HepG2 (cell line): ENCODE measurements at regions not wholly inside any gene's neighbourhood (a gene's known extent, or its start where the extent isn't known, plus 50 kb on each side); places are given as distances from the start of the nearest gene placed in this dataset.
"Not testable (repeated sequence)": the region's sequence is repeated elsewhere in the genome, so short reads cannot be mapped to it uniquely, and the experiment has no call there.

Experiments
- ATAC-seq: fragments of 200-7000 bp; cut with Tn5 transposase; 3 replicates; pipeline ENCODE4 v1.9.1; 2020; ENCODE audit warnings: mild to moderate bottlenecking, moderate library complexity
- BruUV-seq: library from RNA; stranded (reverse); fragments of 400-500 nt; replicated peaks from 2 replicates; lab custom pipeline; 2021; lab: Mats Ljungman, UMichigan
- CTCF ChIA-PET: fragments of 300-600 bp; formaldehyde crosslinking; extraction: SDS; loops from one replicate; lab custom pipeline; 2021; ENCODE audit warnings: low total read pairs, inconsistent platforms, low intra/inter-chr PET ratio; lab: Yijun Ruan, JAX
- POLR2A ChIA-PET: fragments of 350-600 bp; sonication (Branson Sonifier 250); formaldehyde crosslinking; loops from one replicate; lab custom pipeline; 2020; ENCODE audit warnings: antibody characterized with exemption, inconsistent platforms; lab: Yijun Ruan, JAX
- DNase-seq: peaks from one replicate; pipeline ENCODE4 v3.0.0-alpha.2; 2015; ENCODE audit warnings: low spot score
- FAIRE-seq: peaks from 3 replicates; lab custom pipeline; 2011; peaks lifted over from hg19 to GRCh38; lab: Jason Lieb, UNC
- H2AFZ ChIP-seq: one replicate; pipeline ENCODE4 v1.6.1; 2011; ENCODE audit warnings: low read length, inconsistent platforms
- H3K27ac ChIP-seq: fragments of 300-600 bp; 3 replicates; pipeline ENCODE4 v1.8.0; 2011; ENCODE audit warnings: mixed run types, mild to moderate bottlenecking, mixed read lengths, low read length, inconsistent platforms; ENCODE audit not compliant: insufficient read depth; ENCODE audit errors: extremely low read length
- H3K27me3 ChIP-seq, 2 experiments: fragments of 200-600 bp in 1 of 2; 2 replicates in 1 of 2; 3 replicates in 1 of 2; pipeline versions ENCODE4 v1.6.0 to v1.8.0; 2011; ENCODE audit warnings: low read length in 2 of 2, mild to moderate bottlenecking in 2 of 2, moderate library complexity in 2 of 2, inconsistent platforms in 1 of 2; ENCODE audit not compliant: insufficient read depth in 2 of 2, control insufficient read depth in 1 of 2
- H3K36me3 ChIP-seq, 2 experiments: fragments of 200-600 bp in 1 of 2; replicated peaks in 1 of 2; 2 replicates in 1 of 2; 3 replicates in 1 of 2; pipeline versions ENCODE4 v1.5.1 to v1.8.0; 2011; ENCODE audit warnings: low read length in 2 of 2, inconsistent platforms in 1 of 2; ENCODE audit not compliant: insufficient read depth in 2 of 2, control insufficient read depth in 1 of 2
- H3K4me1 ChIP-seq: 2 replicates; pipeline ENCODE4 v1.5.1; 2012; ENCODE audit warnings: low read length, inconsistent platforms; ENCODE audit not compliant: insufficient read depth
- H3K4me2 ChIP-seq: 2 replicates; pipeline ENCODE4 v1.6.0; 2011; ENCODE audit warnings: low read depth, low read length, inconsistent platforms
- H3K4me3 ChIP-seq, 3 experiments: fragments of 200-600 bp in 1 of 3; sonication (generic), shearing (Covaris generic) in 1 of 3; replicated peaks in 1 of 3; 2 replicates each; pipeline ENCODE4 v1.5.1; 2011 to 2016; ENCODE audit warnings: low read length in 3 of 3, inconsistent platforms in 2 of 3, low read depth in 2 of 3, mild to moderate bottlenecking in 2 of 3, control low read depth in 1 of 3, mixed read lengths in 1 of 3; ENCODE audit not compliant: insufficient read depth in 1 of 3
- H3K79me2 ChIP-seq: one replicate; pipeline ENCODE4 v1.6.1; 2011; ENCODE audit warnings: low read length, inconsistent platforms; ENCODE audit not compliant: insufficient read depth
- H3K9ac ChIP-seq: 2 replicates; pipeline ENCODE4 v1.6.0; 2011; ENCODE audit warnings: mild to moderate bottlenecking, low read depth, low read length, inconsistent platforms; ENCODE audit not compliant: insufficient read depth
- H3K9me3 ChIP-seq: 2 replicates; pipeline ENCODE4 v1.5.1; 2012; ENCODE audit warnings: mild to moderate bottlenecking, low read length
- H4K20me1 ChIP-seq: 2 replicates; pipeline ENCODE4 v1.6.0; 2011; ENCODE audit warnings: inconsistent platforms, mild to moderate bottlenecking, low read length, moderate library complexity; ENCODE audit not compliant: insufficient read depth
- NFE2 ChIP-seq: sonication (generic); formaldehyde crosslinking; IDR thresholded peaks from 2 replicates; pipeline ENCODE4 v1.4.0; 2020; ENCODE audit warnings: missing genetic modification reagents
- TSC22D2 ChIP-seq: sonication (generic); formaldehyde crosslinking; IDR thresholded peaks from 2 replicates; pipeline ENCODE4 v1.5.1; 2020; ENCODE audit warnings: missing genetic modification reagents, mild to moderate bottlenecking, borderline replicate concordance
- ZNF281 ChIP-seq: sonication (generic); formaldehyde crosslinking; IDR thresholded peaks from 2 replicates; pipeline ENCODE4 v1.4.0; 2020; ENCODE audit warnings: missing genetic modification reagents, borderline replicate concordance
- WGBS: methylation state at CpG from one replicate; pipeline ENCODE4 v1.1.6; 2017; ENCODE audit warnings: low lambda C conversion rate; 5-methylcytosine and 5-hydroxymethylcytosine counted together
- in situ Hi-C: cut with HindIII; loops from 2 replicates; pipeline ENCODE4 v1.10.0; 2017; ENCODE audit warnings: low pct_unique_long_range_greater_than_20kb; ENCODE audit not compliant: extremely low pct_ligation_motif_present
- intact Hi-C: fragments of 100-400 bp; cut with micrococcal nuclease; formaldehyde crosslinking; loops from one replicate; pipeline ENCODE4 v1.10.0; 2022; ENCODE audit not compliant: unreplicated experiment
- TF ChIP-seq, protein P1 (sequence below): sonication (generic); formaldehyde crosslinking; conservative IDR thresholded peaks from 2 replicates; pipeline ENCODE4 v1.5.0; 2020; ENCODE audit warnings: missing genetic modification reagents
- TF ChIP-seq, protein P2 (sequence below): sonication (generic); formaldehyde crosslinking; IDR thresholded peaks from 2 replicates; pipeline ENCODE4 v1.5.1; 2020; ENCODE audit warnings: missing genetic modification reagents, mild to moderate bottlenecking, borderline replicate concordance

DNA sequence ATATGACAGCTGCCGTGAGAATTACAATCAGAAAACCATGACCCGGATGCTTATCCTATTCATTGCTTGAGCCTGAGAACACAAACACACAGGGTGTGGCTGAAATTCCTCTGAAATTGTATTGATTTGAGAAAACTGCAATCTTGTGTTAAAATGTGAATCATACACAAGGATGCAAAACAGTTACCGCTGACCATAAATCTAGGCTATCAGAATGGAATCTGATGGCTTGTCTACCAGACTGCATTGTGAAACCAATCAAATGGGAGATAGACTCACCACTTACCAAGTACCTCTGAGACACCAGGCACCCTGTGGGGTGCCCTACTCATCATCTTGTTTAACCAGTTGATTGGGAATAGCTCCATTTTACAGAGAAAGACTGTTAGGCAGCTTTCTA is 188.7 kb upstream of the MSX2 start:
- H3K9me3 ChIP-seq, result no peaks in the 10 kb centered on the region
- H3K27me3 ChIP-seq, result no peaks in the 10 kb centered on the region; a peak in 1 of 5 replicates
- FAIRE-seq (no peak), DNase-seq (no peak), ATAC-seq (no peak)
- no peaks in the 10 kb centered on the region for H3K36me3 ChIP-seq
- H3K4me2 ChIP-seq, result no peak overlapping the region
- H4K20me1 ChIP-seq, result no peaks in the 10 kb centered on the region
- POLR2A ChIA-PET, result no interaction called here
- in situ Hi-C loops (no loop called here), intact Hi-C loops (loop anchor here (2.0 kb wide), 1 partner anchor 69 kb away; no protein-coding TSS in a partner anchor)
- no peak overlapping the region for H2AFZ ChIP-seq
- H3K27ac ChIP-seq, result no peak overlapping the region
- no peaks in the 10 kb centered on the region for H3K79me2 ChIP-seq
- CTCF ChIA-PET, result no interaction called here
- BruUV-seq, result no TSS peak
- 72% methylated on average over 3 of the region's 3 CpGs for WGBS
- H3K4me1 ChIP-seq, result peaks cover 4% of the 10 kb centered on the region; the same call in 1 of the 2 replicates
- TF ChIP-seq ZNF281 (CRISPR knock-in tag), result no peak
- TF ChIP-seq, protein P1, sequence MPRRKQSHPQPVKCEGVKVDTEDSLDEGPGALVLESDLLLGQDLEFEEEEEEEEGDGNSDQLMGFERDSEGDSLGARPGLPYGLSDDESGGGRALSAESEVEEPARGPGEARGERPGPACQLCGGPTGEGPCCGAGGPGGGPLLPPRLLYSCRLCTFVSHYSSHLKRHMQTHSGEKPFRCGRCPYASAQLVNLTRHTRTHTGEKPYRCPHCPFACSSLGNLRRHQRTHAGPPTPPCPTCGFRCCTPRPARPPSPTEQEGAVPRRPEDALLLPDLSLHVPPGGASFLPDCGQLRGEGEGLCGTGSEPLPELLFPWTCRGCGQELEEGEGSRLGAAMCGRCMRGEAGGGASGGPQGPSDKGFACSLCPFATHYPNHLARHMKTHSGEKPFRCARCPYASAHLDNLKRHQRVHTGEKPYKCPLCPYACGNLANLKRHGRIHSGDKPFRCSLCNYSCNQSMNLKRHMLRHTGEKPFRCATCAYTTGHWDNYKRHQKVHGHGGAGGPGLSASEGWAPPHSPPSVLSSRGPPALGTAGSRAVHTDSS (CRISPR knock-in tag), result no peak
- TF ChIP-seq NFE2 (CRISPR knock-in tag), result no peak
- TF ChIP-seq, protein P2, sequence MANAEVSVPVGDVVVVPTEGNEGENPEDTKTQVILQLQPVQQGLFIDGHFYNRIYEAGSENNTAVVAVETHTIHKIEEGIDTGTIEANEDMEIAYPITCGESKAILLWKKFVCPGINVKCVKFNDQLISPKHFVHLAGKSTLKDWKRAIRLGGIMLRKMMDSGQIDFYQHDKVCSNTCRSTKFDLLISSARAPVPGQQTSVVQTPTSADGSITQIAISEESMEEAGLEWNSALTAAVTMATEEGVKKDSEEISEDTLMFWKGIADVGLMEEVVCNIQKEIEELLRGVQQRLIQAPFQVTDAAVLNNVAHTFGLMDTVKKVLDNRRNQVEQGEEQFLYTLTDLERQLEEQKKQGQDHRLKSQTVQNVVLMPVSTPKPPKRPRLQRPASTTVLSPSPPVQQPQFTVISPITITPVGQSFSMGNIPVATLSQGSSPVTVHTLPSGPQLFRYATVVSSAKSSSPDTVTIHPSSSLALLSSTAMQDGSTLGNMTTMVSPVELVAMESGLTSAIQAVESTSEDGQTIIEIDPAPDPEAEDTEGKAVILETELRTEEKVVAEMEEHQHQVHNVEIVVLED (CRISPR knock-in tag), result no peak
- no peak for TF ChIP-seq TSC22D2 (CRISPR knock-in tag)
- no peak overlapping the region for H3K9ac ChIP-seq
- H3K4me3 ChIP-seq, result no peak overlapping the region

GRCh38 chr5:174539823-174540222 is 184.6 kb upstream of the MSX2 start:
- in situ Hi-C loops, POLR2A ChIA-PET: not testable (repeated sequence)

More at GRCh38 chr5:174539823-174540222, 184.6 kb upstream of the MSX2 start:
- H3K9ac ChIP-seq, H3K36me3 ChIP-seq, DNase-seq, H3K9me3 ChIP-seq, H3K27ac ChIP-seq, H3K79me2 ChIP-seq, FAIRE-seq, H4K20me1 ChIP-seq, intact Hi-C loops, H3K4me3 ChIP-seq, H2AFZ ChIP-seq, BruUV-seq, H3K4me1 ChIP-seq, H3K27me3 ChIP-seq, ATAC-seq, H3K4me2 ChIP-seq, CTCF ChIA-PET: not testable (repeated sequence)
- 55% methylated on average over 4 of the region's 5 CpGs for WGBS
